B cell (primary cell): ENCODE measurements at regions not wholly inside any gene's neighbourhood (a gene's known extent, or its start where the extent isn't known, plus 50 kb on each side); places are given as distances from the start of the nearest gene placed in this dataset.

Source experiments
- ATAC-seq: fragments of 200-7000 bp; cut with Tn5 transposase; one replicate; pipeline ENCODE4 v1.10.0; 2021; ENCODE audit warnings: low read depth, mild to moderate bottlenecking, moderate number of reproducible peaks, moderate library complexity
- CTCF ChIA-PET: fragments of 350-600 bp; sonication (Branson Sonifier 250); formaldehyde crosslinking; loops from one replicate; lab custom pipeline; 2021; ENCODE audit warnings: antibody characterized with exemption, inconsistent platforms; lab: Charles Lee
- POLR2A ChIA-PET: fragments of 350-600 bp; sonication (Branson Sonifier 250); formaldehyde crosslinking; loops from one replicate; lab custom pipeline; 2021; ENCODE audit warnings: antibody characterized with exemption; lab: Charles Lee
- DNase-seq: peaks from one replicate; pipeline ENCODE4 v3.0.0; 2013
- H2AFZ ChIP-seq: 2 replicates; pipeline ENCODE4 v1.6.1; 2012; ENCODE audit warnings: mild to moderate bottlenecking, low read depth, low read length; ENCODE audit not compliant: insufficient read depth, poor library complexity, severe bottlenecking
- H3K27ac ChIP-seq, 2 donors: 1 replicate in 1 of 2; 2 replicates in 1 of 2; pipeline ENCODE4 v1.5.1; 2012 to 2013; ENCODE audit warnings: low read length in 2 of 2, mild to moderate bottlenecking in 2 of 2, moderate library complexity in 1 of 2
- H3K27me3 ChIP-seq, 4 experiments: fragments of 200-600 bp in 1 of 4; sonication (generic) in 1 of 4; replicated peaks in 1 of 4; 1 replicate in 2 of 4; 2 replicates in 2 of 4; pipeline versions ENCODE4 v1.6.1 to v1.7.0; 2013 to 2016; ENCODE audit warnings: low read length in 3 of 4, mild to moderate bottlenecking in 2 of 4, mixed read lengths in 1 of 4, moderate library complexity in 1 of 4; ENCODE audit not compliant: insufficient read depth in 4 of 4, control insufficient read depth in 3 of 4; ENCODE audit errors: control extremely low read depth in 1 of 4
- H3K36me3 ChIP-seq, 2 experiments: replicated peaks in 1 of 2; 1 replicate in 1 of 2; 2 replicates in 1 of 2; pipeline versions ENCODE4 v1.6.1 to v1.7.1; 2013; ENCODE audit warnings: low read length in 1 of 2; ENCODE audit not compliant: insufficient read depth in 2 of 2, control insufficient read depth in 1 of 2; ENCODE audit errors: control extremely low read depth in 1 of 2, extremely low read depth in 1 of 2
- H3K4me1 ChIP-seq, 2 donors: fragments of 200-600 bp in 1 of 2; sonication (generic) in 1 of 2; 1 replicate in 1 of 2; 2 replicates in 1 of 2; pipeline versions ENCODE4 v1.5.1 to v1.6.1; 2013 to 2017; ENCODE audit warnings: low read length in 2 of 2; ENCODE audit not compliant: control insufficient read depth in 2 of 2, insufficient read depth in 2 of 2
- H3K4me2 ChIP-seq: replicated peaks from 2 replicates; pipeline ENCODE3; 2012; ENCODE audit warnings: mild to moderate bottlenecking, low read depth, low read length; ENCODE audit not compliant: poor library complexity, severe bottlenecking
- H3K4me3 ChIP-seq, 5 experiments: fragments of 200-600 bp in 1 of 5; sonication (generic) in 1 of 5; 1 replicate in 3 of 5; 2 replicates in 2 of 5; pipeline versions ENCODE4 v1.5.1 to v1.7.0; 2011 to 2016; ENCODE audit warnings: low read length in 4 of 5, mild to moderate bottlenecking in 4 of 5, low read depth in 2 of 5, control low read depth in 1 of 5, moderate library complexity in 1 of 5; ENCODE audit not compliant: insufficient read depth in 1 of 5; ENCODE audit errors: control extremely low read depth in 1 of 5, extremely low read depth in 1 of 5
- H3K79me2 ChIP-seq: fragments of 200-600 bp; sonication (generic); one replicate; pipeline ENCODE4 v1.6.0; 2016; ENCODE audit warnings: low read length; ENCODE audit not compliant: control insufficient read depth, insufficient read depth
- H3K9ac ChIP-seq: fragments of 200-600 bp; sonication (generic); 2 replicates; pipeline ENCODE4 v1.6.1; 2017; ENCODE audit warnings: mild to moderate bottlenecking, low read length, moderate library complexity
- H3K9me3 ChIP-seq, 3 donors: one replicate each; pipeline versions ENCODE4 v1.6.1 to v1.7.1; 2013; ENCODE audit warnings: low read length in 2 of 3; ENCODE audit not compliant: control insufficient read depth in 2 of 3, insufficient read depth in 1 of 3; ENCODE audit errors: control extremely low read depth in 1 of 3
- H4K20me1 ChIP-seq: 2 replicates; pipeline ENCODE4 v1.6.0; 2012; ENCODE audit warnings: mild to moderate bottlenecking, low read length; ENCODE audit not compliant: insufficient read depth, control insufficient read depth, poor library complexity, severe bottlenecking
- H3K27ac Mint-ChIP-seq: one replicate; pipeline ENCODE4 v1.8.0; 2021; ENCODE audit warnings: mixed read lengths
- H3K27me3 Mint-ChIP-seq: one replicate; pipeline ENCODE4 v1.8.0; 2021; ENCODE audit warnings: mixed read lengths
- H3K4me1 Mint-ChIP-seq: one replicate; pipeline ENCODE4 v1.8.0; 2021; ENCODE audit warnings: mixed read lengths
- H3K4me3 Mint-ChIP-seq: one replicate; pipeline ENCODE4 v1.8.0; 2021; ENCODE audit warnings: mixed read lengths
- H3K9me3 Mint-ChIP-seq: one replicate; pipeline ENCODE4 v1.8.0; 2022; ENCODE audit warnings: mixed read lengths; ENCODE audit not compliant: insufficient read depth
- EZH2 ChIP-seq: IDR thresholded peaks from 2 replicates; pipeline ENCODE4 v1.6.1; 2012; ENCODE audit warnings: borderline replicate concordance, low read depth, mild to moderate bottlenecking, moderate library complexity, low read length; ENCODE audit not compliant: insufficient read depth, poor library complexity, severe bottlenecking
- WGBS: methylation state at CpG from one replicate; pipeline ENCODE4 v1.1.5; 2013; ENCODE audit warnings: missing lambda C conversion rate; ENCODE audit not compliant: insufficient coverage; 5-methylcytosine and 5-hydroxymethylcytosine counted together
- intact Hi-C: fragments of 100-400 bp; cut with micrococcal nuclease; formaldehyde crosslinking; loops from one replicate; pipeline ENCODE4 v1.10.0; 2022
- TF ChIP-seq, protein P1 (sequence below): fragments of 200-600 bp; IDR thresholded peaks from one replicate; pipeline ENCODE4 v1.8.0; 2022; ENCODE audit warnings: antibody characterized with exemption, mild to moderate bottlenecking

DNA sequence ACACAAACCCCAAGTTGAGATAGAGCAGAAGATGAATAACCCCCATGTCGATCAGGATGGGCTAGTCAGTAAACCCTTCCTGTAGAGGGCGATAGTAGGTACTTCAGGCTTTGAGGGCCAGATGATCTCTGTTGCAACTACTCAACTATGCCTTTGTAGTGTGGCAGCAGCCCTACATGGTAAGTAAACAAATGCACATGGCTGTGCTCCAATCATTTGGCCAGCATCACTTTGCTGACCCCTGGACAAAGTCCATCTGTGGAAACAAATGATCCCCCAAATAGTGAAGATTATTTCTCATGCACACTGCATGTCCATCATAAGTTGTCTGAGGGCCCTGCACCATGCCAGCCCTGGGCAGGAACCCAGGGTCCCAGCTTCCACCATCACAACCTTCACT is 402.2 kb upstream of the PROK2 start:
- Mint-ChIP-seq H3K27ac (no peak overlapping the region), H3K27me3 (peaks cover 4% of the 10 kb centered on the region), H3K4me3 (no peak overlapping the region), H3K9me3 (peaks cover 2% of the 10 kb centered on the region), H3K4me1 (peaks cover 30% of the 10 kb centered on the region)
- no peak for TF ChIP-seq EZH2
- TF ChIP-seq, protein P1, sequence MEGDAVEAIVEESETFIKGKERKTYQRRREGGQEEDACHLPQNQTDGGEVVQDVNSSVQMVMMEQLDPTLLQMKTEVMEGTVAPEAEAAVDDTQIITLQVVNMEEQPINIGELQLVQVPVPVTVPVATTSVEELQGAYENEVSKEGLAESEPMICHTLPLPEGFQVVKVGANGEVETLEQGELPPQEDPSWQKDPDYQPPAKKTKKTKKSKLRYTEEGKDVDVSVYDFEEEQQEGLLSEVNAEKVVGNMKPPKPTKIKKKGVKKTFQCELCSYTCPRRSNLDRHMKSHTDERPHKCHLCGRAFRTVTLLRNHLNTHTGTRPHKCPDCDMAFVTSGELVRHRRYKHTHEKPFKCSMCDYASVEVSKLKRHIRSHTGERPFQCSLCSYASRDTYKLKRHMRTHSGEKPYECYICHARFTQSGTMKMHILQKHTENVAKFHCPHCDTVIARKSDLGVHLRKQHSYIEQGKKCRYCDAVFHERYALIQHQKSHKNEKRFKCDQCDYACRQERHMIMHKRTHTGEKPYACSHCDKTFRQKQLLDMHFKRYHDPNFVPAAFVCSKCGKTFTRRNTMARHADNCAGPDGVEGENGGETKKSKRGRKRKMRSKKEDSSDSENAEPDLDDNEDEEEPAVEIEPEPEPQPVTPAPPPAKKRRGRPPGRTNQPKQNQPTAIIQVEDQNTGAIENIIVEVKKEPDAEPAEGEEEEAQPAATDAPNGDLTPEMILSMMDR: peak; percentile 43
- POLR2A ChIA-PET: no interaction called here
- intact Hi-C loops: no loop called here
- Histone ChIP-seq H3K36me3 (no peaks in the 10 kb centered on the region), H3K9me3 (peaks cover 0 to 6% (median 0%) of the 10 kb centered on the region in 3 donors), H3K4me1 (peaks cover 27 to 29% of the 10 kb centered on the region in 2 donors), H3K4me3 (no peak overlapping the region), H3K27ac (no peak overlapping the region), H3K9ac (no peak overlapping the region), H2AFZ (no peak overlapping the region), H3K4me2 (no peak overlapping the region), H3K27me3 (peaks cover 0 to 7% (median 0%) of the 10 kb centered on the region in 4 experiments), H4K20me1 (no peaks in the 10 kb centered on the region), H3K79me2 (no peaks in the 10 kb centered on the region)
- DNase-seq (peak; percentile 45), ATAC-seq (no peak)
- WGBS: 76% methylated on average over 2 of the region's 2 CpGs
- CTCF ChIA-PET: interaction anchor here (1.5 kb wide), 1 partner anchor 10 kb away, joined by 5 read pairs; no protein-coding TSS in a partner anchor

DNA sequence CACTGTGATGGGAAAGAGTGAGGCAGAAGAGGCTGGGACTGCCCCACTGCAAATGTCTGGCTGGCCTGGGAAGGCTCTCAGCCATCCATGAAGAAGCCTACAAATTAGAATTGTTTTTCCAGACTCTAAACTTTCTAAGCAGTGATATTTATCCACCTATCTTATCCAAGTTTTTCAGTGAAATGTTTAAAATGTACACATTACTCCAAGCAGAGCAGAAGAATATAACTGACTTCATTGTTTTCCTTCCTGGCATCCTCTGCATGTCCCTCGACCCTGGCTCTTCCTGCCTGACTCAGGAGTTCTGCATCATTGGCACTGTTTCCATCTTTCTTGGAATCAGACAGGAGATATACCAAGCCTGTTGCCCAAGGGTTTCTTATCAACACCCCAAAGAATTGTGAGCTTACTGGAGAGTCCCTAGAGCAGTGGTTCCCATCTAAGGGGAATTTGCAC is 401.5 kb upstream of the PROK2 start:
- Histone ChIP-seq H3K27ac (no peak overlapping the region), H3K79me2 (no peaks in the 10 kb centered on the region), H3K9ac (no peak overlapping the region), H3K4me2 (peak overlapping the region; percentile 42), H3K4me3 (no peak overlapping the region), H3K27me3 (peaks cover 0 to 7% (median 0%) of the 10 kb centered on the region in 4 experiments), H3K4me1 (peaks cover 27 to 32% of the 10 kb centered on the region in 2 donors), H3K36me3 (no peaks in the 10 kb centered on the region), H3K9me3 (peaks cover 0 to 6% (median 0%) of the 10 kb centered on the region in 3 donors), H4K20me1 (no peaks in the 10 kb centered on the region), H2AFZ (no peak overlapping the region)
- peak overlapping the region; percentile 7 for H3K4me3 Mint-ChIP-seq
- POLR2A ChIA-PET: no interaction called here
- ATAC-seq (no peak), DNase-seq (no peak)
- WGBS: 25% methylated on average over 1 of the region's 1 CpG
- peaks cover 33% of the 10 kb centered on the region for H3K4me1 Mint-ChIP-seq
- H3K9me3 Mint-ChIP-seq: peaks cover 2% of the 10 kb centered on the region
- H3K27ac Mint-ChIP-seq: no peak overlapping the region
- no peak for TF ChIP-seq EZH2
- TF ChIP-seq, protein P1: no peak
- CTCF ChIA-PET: interaction anchor here (0.6 to 1.5 kb wide), 2 partner anchors 10 to 179 kb away, joined by 3 to 5 read pairs; no protein-coding TSS in a partner anchor
- intact Hi-C loops: no loop called here
- H3K27me3 Mint-ChIP-seq: peaks cover 4% of the 10 kb centered on the region
